Activated CD8-positive, alpha-beta memory T cell treated with anti-CD3 and anti-CD28 coated beads for 36 hours (primary cell): ENCODE measurements at regions not wholly inside any gene's neighbourhood (a gene's known extent, or its start where the extent isn't known, plus 50 kb on each side); places are given as distances from the start of the nearest gene placed in this dataset.
"Not testable (repeated sequence)": the region's sequence is repeated elsewhere in the genome, so short reads cannot be mapped to it uniquely, and the experiment has no call there.

Source experiments
- CTCF ChIA-PET: fragments of 350-600 bp; sonication (Branson Sonifier 250); formaldehyde crosslinking; loops from one replicate; lab custom pipeline; 2021; ENCODE audit warnings: antibody characterized with exemption; lab: Charles Lee
- POLR2A ChIA-PET: fragments of 350-600 bp; sonication (Branson Sonifier 250); formaldehyde crosslinking; loops from one replicate; lab custom pipeline; 2021; ENCODE audit warnings: antibody characterized with exemption; lab: Charles Lee

DNA sequence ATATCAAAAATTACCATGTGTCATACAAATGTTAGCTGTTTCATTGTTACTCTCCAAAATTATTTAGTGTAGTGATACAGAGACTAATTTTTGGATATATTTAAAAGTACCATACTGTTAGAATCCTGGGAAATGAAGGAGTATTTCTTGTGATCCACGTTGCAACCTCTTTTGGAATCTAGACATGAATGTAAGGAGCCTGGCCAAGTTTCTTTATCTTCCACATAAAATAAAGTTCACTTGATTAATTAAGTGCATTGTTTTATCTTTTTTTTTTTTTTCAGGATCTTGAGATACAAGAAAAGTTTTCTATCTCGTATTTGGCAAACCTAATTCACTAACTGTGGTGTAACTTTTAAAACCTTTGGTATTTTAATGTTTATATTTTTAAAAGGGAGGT lies 270.7 kb downstream of the SOX4 start:
- POLR2A ChIA-PET: no interaction called here
- CTCF ChIA-PET: no interaction called here

DNA sequence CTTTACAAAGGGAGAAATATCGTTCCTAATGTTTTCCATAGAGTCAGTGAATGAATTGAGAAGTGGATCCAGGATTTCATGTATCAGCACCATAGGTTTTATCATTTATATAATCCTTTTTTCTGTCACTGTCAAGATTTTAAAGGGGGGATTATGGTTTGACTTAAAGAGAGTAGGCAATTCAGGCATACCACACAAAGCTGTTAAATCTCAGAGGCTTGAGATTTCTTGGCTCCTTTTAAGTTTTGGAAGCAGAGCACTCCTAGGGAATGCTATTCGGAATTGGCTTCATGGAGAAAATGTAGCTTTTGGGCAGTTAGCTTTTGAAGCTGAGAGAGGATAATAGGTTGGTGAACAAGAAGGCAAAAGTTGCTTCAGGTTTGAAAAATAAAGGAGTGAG lies 274.7 kb downstream of the SOX4 start:
- ChIA-PET CTCF (no interaction called here), POLR2A (no interaction called here)

DNA sequence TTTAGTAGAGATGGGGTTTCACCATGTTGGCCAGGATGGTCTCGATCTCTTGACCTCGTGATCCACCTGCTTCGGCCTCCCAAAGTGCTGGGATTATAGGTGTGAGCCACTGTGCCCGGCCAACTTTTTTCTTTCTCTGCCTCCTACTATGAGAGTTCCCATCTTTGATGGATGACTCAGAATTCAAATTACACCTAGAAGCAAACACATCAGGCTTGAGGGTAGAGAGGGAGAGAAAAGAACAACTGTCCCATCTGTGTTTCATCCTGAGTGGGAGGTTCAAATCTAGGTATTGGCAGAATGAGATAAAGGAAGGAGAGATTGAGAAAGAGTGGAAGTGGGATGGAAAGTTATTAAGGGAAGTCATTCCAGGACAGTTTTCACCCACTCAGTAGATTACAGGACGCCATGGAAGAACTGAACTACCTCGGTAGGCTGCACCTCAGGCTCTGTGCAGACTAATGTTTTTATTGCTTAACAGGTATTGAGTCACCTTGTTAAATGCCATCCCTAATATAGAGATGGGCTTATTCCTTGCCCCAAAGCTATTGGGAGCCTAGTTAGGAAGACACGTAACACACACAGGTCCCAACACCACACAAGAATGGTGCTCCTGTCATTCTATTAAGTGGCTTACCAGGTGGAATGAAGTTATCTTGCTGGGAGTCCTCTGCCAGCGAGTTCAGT lies 275.7 kb downstream of the SOX4 start:
- ChIA-PET POLR2A (no interaction called here), CTCF (no interaction called here)

DNA sequence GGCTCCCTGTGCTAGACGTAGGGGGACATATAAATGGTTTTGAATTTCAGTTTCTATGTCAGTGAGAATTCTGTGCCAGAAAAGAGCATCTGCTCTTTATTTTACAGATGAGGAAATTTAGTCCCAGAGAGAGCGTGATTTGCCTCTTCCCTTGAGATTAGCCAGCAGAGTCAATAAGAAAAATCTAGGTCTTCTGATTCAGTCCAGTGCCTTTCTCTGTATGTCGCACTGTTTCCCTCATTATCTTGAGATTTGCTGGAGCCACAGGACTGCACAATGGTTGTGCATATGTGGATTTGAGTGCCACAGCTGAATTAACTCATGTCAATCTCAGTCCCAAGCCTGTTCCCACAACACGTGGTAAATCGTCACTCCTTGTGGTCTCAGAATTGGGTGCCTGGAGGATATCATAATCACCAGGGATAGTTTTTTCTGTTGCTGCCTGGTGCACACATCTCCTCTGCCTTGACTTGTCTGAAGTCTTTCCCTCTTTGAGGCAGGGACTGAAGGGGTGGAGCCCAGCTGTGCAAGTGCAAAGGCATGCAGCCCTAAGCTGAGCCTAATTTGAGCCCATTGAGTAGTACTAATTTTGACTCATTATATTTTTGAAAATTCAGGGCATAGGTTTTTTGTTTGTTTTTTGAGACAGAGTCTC lies 276.7 kb downstream of the SOX4 start:
- POLR2A ChIA-PET: no interaction called here

DNA sequence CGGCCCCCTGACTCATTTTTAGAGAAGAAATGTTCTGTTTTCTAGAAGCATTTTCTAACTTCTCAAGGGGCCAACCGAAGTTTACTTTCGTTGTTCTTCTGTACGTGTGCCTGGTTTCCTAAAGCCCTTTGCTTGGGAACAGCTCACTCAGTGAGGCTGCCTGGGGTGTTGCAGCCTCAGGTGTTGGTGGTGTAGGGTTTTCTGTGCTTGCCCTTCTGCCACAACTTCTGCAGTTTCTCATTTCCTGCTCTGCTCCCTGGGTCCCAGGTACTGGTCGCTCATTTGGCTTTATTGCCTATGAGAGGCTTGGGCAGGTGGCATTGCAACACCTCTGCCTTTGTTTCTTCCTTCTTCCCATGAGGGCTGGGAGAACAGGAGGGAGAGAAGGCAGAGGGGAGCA lies 278.3 kb downstream of the SOX4 start:
- POLR2A ChIA-PET: no interaction called here
- CTCF ChIA-PET: no interaction called here

More for the DNA sequence above, 276.7 kb downstream of the SOX4 start:
- CTCF ChIA-PET: no interaction called here

DNA sequence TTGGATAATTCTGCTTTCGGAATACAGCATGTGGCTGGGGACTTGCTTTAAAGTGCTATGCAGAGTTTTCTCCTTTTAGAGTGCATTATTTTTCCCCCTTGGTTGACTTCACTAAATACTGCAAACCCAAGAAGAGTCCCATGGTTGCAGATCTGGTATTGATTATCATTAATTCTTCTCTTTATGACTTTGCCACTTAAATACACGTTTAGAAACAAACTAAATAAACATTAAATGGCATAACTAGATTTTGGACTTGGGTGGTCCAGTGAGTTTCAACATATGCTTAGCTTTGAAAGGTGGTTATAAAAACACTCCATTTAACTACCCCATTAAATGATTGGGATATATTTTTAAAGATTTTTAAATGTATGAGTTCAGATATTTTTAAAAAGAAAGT lies 279.2 kb downstream of the SOX4 start:
- ChIA-PET POLR2A (no interaction called here), CTCF (no interaction called here)

DNA sequence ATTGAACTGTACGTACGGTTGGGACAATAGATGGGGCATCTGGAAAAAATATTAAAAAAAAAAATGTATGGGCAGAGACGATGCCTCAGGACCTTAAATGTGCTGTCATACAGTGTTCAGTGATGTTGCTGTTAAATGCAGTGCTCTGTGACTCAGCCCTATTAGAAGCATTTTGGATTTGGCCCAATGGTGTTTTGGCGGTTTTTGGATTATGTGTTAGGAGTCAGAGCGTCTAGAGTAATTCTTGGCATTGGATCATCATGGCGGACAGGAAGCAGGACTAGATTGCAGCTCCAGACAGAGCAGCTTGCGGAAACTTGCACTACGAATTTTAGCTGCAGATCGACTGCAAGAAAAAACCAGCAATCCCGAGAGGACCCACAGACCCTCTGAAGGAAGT lies 280.0 kb downstream of the SOX4 start:
- POLR2A ChIA-PET: no interaction called here
- CTCF ChIA-PET: no interaction called here

DNA sequence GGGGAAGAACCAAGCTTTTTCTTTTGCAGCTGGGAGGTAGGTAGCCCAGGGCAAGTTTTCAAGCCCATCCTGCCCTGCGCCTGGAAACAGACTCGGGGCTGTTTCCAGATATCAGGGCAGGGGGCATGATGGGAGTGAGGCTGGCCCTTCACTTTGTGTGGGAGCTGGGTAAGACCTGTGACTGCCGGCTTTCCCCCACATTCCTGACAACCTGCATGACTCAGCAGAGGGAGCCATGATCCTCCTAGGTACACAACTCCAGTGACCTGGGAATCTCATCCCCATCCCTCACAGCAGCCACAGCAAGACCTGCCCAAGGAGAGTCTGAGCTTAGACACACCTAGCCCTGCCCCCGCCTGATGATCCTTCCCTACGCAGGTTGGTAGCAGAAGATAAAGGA lies 280.8 kb downstream of the SOX4 start:
- POLR2A ChIA-PET: no interaction called here
- CTCF ChIA-PET: no interaction called here

DNA sequence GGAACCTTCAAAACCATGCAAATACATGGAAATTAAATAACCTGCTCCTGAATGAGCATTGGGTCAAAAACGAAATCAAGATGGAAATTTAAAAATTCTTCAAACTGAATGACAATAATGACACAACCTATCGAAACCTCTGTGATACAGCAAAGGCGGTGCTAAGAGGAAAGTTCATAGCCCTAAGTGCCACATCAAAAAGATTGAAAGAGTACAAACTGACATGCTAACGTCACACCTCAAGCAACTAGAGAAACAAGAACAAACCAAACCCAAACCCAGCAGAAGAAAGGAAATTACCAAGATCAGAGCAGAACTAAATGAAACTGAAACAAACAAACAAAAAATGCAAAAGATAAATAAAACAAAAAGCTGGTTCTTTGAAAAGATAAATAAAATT lies 283.5 kb downstream of the SOX4 start:
- CTCF ChIA-PET: interaction anchor here (1.0 kb wide), 1 partner anchor 10 kb away, joined by 4 read pairs; no protein-coding TSS in a partner anchor
- POLR2A ChIA-PET: not testable (repeated sequence)

DNA sequence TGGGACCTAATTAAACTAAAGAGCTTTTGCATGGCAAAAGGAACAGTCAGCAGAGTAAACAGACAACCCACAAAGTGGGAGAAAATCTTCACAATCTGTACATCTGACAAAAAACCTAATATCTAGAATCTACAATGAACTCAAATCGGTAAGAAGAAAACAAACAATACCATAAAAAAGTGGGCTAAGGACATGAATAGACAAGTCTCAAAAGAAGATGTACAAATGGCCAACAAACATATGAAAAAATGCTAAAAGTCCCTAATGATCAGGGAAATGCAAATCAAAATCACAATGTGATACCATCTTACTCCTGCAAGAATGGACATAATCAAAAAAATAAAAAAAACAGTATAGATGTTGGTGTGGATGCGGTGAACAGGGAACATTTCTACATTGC lies 286.7 kb downstream of the SOX4 start:
- POLR2A ChIA-PET, CTCF ChIA-PET: not testable (repeated sequence)

DNA sequence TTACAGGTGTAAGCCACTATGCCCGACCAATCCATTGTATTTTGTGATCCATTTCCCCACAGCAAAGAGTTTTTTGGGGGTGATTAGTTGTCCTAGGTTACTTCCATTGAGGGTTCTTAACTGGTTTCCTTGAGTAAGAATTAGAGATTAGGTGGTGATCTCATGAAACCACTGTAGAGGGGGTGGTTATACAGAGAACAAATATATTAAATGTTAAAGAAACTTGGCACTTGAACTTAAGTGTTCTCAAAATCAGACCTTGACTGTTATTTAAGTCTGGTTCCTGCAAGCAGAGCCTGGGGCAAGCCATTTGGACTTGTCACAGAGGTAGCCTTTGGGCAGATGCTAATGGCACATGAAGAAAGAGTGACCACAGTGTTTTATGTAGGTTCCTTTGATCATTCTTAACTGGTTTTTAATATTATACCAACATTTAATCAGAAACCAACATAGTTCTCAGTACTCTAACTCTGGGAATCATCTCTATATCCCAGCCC lies 288.5 kb downstream of the SOX4 start:
- CTCF ChIA-PET: no interaction called here
- POLR2A ChIA-PET: no interaction called here

DNA sequence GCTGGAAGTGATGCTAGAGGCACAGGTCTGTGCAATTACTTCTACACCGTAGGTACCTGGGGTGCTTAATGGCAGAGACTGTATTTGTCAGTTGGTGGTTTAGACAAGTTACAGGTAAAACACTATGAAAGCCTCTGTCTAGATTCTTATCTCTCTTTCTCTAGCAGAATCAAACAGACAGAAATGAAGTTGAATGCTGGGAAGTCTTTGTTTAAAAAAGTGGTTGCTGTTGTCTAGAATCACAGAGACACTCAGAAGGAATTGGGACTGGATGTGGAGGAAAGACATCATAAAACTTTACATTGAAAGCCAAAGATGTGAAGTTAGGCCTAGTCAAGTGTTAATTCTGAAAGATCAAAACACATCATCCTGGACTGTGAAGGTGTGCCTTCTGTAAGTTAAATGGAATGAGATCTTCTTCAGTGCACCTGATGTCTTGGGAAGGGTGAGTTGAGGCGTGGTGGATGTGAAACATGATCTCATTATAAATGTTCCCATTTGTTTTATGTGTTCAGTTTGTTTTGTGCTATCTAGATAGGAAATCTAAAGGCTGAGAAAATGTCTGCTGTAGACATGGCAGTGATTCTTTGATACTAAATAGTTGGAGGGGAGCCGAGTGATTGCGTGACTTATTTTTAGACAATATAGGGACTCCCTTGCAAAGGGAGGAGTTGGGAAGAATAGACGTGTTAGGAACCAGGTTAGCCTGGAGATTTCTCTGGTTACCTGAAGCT lies 290.2 kb downstream of the SOX4 start:
- ChIA-PET POLR2A (no interaction called here), CTCF (no interaction called here)

DNA sequence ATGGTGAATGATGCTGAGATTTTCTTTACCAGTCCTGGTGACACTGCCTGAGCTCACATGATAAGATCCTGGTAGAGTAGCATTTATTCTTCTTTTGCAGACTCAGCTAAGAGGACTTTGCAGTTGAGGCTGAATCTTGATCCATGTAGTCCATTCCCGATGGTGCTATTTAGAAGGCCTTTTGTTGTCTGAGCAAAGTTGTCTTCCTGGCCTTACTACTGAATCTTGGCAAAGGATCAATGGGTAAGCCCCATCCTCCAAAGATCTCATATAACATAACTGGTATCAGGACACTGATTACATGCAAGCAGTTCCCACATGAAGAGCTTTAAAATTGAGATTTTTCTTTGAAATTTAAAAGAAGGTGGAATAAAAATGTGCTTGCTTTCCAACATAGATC lies 291.6 kb downstream of the SOX4 start:
- ChIA-PET POLR2A (no interaction called here), CTCF (no interaction called here)

DNA sequence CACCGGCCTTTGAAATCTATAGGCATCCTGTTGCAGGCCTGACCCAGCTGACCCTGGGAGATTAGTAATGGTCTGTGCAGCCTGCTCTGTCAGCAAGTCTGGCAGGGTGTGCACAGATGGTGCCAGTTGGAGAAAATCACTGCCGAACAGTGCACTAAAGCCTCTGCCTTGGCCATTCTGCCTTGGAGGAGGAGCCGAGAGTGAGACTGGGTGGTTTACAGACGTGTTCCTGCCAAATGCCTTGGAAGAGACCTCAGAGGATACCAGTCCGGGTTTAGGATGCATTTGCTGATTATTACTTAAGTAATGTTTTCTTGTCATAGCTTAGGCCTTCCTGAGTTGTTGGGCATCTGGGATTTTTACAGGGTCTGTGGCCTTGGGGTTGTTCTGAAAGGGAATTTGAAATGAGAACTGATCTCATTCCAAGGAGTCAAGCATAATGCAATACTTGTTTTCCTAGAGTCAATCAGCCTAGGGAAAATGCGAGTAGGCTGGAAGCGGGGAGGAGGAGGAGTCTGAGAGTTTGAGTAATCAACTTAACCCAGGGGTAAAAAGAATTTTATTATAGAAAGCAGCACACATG lies 292.1 kb downstream of the SOX4 start:
- ChIA-PET CTCF (no interaction called here), POLR2A (no interaction called here)

DNA sequence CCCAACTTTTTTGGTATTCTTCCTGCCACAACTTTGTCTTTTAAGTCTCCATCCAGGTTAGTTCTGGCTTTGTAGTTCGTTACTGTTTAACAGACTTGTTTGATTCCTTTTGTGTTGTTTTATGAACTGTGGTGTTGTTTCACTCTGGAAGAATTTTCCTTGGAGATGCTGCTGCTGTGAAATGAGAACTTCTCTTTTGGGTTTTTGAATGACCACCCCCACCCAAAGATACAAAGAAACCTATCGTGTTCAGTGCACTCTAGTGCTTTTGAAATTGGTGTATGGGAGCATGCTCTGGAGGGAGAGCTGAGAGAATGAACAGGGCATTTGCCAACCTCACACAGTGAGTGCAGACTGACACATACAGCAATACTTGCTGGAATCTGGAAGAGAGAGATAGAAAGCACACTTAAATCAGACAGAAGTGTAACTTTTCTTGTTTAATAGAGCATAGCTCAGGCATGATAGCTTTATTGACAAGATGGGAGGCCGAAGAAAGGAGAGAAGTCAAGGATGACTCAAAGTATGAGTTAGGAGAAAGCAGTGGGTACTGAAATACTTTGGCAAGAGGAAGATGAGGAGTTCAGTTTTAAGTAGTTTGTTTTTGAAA lies 293.1 kb downstream of the SOX4 start:
- CTCF ChIA-PET: no interaction called here
- POLR2A ChIA-PET: no interaction called here

DNA sequence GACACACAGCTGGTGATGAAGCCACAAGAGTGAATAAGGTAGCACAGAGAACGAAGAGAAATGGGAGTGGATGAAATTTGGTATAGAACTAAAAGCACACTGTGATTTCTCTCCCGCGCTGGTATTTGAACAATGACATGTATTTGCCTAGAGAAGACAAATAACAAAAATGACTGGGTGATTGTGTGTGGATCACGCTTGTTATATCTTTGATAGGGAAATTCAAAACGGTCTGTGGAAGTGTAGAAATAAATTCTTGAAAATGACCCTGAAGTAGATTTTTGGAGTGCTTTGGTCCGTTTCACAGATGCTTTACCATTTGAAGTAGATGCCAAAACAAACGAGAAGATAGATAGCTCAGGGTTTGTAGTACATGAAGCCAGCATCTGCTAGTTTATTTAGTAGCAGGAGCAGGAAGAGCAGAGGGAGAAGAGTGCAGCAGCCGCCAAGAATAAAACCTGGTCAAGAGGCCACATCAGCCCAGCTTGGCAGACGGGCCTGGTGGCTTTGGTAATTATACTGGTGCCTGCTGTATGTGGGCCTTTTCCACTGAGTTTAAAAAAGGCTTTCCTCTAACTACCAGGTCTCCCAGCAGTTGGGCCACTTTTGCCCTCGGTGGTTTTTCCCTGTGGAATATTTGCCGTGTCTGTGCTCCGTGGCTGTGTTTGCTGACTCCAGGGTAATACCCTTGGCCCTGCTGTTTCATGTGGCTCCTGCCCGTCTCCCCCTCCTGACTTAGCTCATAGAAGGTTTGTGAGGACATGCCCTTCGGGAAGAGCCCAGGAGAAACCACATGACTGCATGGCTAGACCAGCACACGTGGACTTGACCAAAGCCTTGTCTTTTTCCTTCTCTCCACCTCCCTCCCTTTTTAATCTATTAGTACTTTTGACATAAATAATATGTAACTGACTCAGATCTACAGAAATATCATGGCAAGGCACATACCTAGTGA lies 294.0 kb downstream of the SOX4 start:
- CTCF ChIA-PET: no interaction called here

DNA sequence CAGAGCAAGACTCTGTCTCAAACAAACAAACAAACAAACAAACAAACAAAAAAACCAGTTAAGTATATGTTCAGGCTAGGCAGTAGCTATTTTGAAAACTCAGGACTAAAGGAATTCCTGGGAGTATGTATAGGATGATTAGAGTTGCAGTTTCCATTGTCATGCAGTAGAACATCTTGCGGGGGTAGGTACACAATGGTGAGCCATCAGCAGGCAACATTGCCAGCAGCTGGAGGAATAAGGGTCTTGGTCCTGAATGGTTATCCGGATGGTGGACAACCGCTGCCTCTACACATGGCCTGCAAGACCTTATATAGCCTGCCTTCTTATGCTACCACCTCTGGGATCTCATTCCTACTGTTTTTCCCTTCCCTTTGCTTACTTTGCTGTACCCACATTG lies 297.5 kb downstream of the SOX4 start:
- POLR2A ChIA-PET: no interaction called here

More for the DNA sequence above, 294.0 kb downstream of the SOX4 start:
- POLR2A ChIA-PET: no interaction called here

DNA sequence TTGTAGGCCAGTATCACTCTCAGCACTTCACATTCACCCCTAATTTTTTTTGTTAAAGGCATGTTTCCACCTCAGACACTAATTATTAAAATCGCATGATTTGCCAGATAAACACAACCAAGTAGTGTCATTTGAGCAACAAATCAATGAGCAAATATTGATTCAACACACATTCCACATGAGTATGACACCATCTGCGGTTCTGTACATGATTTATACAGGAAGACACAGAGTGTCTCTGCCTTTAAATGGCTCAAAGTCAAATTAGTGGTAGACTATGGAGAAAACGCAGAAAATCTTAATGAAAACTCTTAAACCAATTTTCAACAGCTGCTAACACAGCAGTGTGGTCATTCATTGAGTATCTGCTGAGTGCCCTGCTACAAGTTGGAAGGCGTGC lies 300.2 kb downstream of the SOX4 start:
- POLR2A ChIA-PET: no interaction called here
- CTCF ChIA-PET: no interaction called here

More for the DNA sequence above, 297.5 kb downstream of the SOX4 start:
- CTCF ChIA-PET: no interaction called here

DNA sequence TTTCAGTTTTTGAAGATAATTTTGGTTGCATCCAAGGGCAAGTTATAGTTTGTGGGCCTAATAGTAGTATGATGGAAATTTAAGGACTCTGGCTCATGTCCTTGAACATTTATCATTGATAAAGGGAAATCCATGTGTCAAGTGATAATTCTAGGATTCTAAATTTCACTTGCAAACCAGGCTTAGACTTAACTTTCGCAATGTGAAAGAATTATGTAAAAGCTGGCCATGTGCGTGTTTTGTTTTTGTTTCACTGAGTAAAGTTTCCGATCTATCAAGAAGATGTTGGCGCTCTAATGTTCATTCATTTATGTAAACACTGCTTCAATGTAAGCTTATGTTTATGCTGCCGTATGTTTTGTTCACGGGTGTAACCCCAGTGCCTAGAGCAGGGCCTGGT lies 302.0 kb downstream of the SOX4 start:
- ChIA-PET CTCF (no interaction called here), POLR2A (no interaction called here)
